ENCODE measurements at regions not wholly inside any gene's neighbourhood (a gene's known extent, or its start where the extent isn't known, plus 50 kb on each side); places are given as distances from the start of the nearest gene placed in this dataset.

DNA sequence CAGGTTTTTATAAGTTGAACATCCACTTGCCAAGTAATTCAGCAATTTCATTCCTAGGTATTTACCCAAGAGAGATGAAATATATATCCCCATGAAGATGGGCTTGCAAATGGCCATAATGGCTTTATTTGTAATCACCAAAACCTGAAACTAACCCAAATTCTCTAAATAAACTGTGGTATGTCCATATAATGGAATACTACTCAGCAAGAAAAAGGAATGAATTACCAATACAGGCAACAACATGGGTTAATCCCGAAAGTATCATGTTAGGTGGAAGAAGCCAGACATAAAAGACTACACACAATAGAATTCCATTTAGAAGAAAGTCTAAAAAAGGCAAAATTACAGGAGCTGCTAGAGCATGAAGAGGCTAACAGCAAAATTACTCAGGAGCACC lies 101.4 kb upstream of the PPP2R2D start:
- no peak for DNase-seq (ENCODE audit: low read depth)

DNA sequence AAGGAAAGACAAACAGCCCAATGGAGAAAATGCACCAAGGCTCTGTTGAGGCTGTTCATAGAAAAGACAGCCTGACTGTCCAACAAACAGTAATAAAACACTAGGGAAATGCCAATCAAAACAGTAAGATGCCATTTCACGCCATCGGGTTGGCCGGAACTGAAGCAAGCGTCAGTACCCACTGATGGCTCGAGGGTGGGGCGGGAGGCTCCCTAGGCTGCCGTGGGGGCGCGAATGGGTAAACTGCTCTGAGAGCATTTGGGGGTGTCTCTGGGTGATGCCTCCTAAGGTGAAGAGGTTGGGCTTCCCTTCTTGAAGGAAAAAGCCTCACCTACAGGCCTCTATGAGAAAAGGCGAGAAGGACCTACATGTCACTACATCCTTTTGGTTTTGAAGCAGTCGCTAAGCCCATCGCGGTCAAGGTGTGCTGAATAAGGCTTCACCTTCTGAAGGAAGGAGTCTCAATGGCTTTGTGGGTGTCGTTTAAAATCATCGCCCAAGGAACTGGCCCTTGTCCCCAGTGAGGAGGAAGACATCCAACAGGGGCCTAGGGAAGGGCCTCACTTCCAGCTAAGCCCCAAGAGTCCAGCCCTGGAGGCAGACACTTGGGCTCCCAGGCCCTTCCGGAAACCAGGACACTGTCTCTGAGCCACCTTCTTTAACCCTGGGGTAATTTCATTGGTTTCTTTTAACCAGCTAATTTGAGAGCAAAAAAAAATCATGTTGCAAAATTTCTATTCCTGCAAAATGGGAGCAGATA lies 98.5 kb upstream of the PPP2R2D start:
- no peak for DNase-seq (ENCODE audit: low read depth)

DNA sequence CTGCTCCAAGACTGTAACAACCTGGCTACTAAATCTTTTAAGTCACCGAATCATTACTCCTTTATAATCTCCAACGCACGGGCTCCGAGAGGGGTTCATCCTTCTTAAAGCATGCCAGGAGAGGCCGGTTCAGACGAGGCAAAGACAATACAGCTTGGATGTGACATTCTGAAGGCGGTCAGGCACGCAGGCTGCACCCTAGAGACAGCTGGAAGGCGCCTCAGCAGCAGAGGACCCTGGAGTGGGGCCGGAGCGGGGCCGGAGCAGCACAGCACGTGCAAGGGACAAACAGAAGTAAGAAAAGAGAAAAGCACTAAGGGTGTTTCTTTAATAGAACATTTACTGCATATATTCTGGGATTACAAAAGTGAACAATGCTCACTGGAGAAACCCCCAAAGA lies 97.8 kb upstream of the PPP2R2D start:
- no peak for DNase-seq (ENCODE audit: low read depth)

DNA sequence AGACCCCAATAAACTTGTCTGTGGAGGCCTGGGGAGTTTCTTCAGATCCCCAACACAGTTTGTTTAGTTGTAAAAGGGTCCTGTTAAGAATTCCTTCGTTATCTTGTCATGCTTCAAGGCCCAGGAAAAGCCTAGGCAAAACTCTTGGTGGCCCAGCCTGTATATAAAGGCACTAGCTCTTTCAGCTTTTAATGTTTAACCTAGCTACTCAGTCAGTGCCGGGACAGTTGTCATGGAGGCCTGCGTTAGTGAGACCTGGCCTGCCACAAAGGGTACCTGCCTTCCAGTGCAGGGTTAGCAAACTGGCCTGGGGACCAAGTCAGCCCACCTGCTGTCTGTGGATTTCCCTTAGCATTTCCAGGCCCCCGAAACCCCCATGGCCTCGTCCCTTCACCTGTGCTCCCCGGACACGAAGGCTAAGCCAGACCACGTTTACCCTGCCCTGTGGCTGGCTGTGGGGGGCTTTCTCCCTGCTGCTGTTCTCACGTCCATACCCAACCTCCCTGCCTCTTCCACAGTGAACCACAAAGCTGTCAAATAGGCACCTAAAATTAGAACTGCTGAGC lies 96.9 kb upstream of the PPP2R2D start:
- no peak for DNase-seq (ENCODE audit: low read depth)

DNA sequence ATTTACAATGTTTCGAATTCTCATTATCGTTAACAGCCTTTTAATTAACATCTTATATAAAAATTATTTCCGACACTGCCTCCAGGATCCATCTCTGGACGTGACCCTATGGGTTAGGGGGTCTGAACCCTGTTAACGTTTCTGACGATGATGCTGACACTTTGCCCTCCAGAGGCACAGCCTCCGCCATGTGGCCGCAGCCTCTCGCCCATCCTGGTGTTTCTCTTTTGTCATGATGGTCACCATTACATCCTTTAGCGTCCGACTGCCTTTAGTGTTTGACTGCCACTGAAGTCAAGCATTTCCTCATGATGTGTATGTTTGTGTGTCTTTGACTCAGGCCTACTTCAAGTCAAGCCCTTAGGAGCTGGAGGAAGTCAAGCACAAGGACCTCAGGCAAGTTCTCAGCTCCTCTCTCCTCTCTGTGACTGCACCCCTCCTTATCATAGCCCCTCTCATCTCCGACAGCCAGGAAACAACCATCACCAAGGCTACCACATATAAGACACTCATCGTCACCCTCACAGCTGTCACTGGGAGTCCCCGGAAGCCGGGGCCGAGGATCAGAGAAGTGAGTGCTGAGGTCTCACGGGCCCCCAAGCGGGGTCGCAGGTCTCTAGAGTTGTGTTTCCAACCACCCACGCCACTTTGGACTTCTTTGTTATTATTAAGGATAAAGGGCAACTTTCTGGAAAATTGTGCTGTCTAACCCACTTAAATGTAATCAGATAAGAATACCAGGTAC lies 96.1 kb upstream of the PPP2R2D start:
- no peak for DNase-seq (ENCODE audit: low read depth)

DNA sequence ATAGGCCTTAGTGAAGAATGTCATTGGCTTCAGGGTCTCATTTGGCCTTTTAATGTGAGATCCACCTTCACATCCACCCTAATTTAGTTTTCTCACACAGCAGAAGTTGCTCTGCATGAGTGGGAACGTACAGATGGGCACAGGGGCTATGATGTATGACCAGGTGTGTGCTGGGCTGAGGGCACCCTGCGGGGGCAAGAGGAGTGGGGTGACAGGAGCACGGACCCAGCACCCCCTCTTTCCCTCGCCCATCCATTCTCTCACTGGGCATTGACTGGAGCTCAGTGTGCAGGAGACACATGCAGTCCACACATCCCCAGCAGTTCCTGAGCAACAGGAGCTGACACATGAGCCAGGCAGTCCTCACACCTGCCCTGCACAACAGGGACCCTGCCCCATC lies 95.1 kb upstream of the PPP2R2D start:
- no peak for DNase-seq (ENCODE audit: low read depth)

DNA sequence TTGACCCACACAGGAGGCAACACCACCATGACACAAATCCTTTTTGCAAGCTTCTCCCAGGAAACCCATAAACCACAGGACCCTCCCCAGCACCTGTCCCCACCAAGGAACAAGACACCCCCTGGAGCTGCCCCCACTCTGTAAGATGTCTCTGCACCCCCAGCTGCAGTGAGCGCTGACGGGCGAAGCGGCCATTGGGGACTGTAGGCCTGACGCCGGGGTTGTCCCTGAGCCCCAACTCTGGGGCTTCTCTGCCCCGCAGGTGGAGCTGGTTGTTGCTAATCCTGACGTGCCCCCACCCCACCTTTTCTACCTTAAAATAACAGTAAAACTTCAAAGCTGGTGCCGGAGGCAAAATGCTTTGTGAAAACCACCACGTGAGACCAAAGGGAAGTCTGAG lies 94.7 kb upstream of the PPP2R2D start:
- no peak for DNase-seq (ENCODE audit: low read depth)

DNA sequence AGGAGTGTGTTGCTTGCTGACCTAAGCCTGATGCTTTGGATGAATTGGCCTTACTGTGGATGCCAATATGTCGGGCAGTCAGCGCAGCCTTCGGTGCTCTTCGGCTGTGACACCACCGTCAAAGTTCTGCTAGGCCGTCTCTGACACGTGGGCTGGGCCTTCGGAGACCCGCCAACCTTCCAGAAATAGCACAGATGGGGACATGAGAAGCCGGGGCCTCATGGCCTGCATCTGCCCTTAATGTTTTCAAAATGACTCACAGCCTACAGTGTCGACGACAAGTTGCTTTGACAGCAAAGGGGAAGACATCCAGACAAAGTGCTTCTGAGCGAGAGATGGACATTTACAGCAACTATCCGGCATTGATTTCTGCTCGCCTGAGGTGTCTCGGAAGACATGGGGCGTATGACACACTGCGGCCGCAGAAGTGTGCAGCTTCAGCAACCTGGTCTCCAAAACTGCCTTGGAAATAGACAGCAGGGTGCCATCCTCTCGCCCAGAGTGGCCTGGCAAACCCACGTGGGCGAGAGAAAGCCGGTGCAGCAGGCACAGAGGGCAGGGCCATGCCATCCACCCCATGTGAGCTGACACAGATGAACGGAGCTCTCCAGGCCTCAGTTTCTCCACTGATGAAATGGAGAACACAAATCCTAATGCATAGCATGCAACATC lies 94.0 kb upstream of the PPP2R2D start:
- no peak for DNase-seq (ENCODE audit: low read depth)

DNA sequence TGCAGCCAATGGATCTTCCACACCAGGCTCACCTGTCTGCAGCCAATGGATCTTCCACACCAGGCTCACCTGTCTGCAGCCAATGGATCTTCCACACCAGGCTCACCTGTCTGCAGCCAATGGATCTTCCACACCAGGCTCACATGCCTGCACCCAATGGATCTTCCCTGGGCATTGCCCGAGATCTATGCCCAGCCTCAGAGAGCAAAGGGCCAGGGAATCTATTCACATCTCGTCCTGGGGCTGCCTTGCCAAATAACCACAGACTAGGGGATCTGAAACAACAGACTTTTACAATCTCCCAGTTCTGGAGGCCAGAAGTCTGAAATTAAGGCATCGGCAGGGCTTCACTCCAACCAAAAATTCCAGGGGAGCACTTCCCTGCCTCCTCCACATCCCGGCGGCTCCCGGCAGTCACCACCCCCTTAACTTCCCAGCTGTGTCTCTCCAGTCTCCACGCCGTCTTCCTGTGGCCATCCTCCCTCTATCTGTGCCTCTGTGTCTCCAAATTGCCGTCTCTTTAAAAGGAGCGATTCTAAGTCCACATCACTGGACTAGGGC lies 92.4 kb upstream of the PPP2R2D start:
- DNase-seq (ENCODE audit: low read depth) = no peak

DNA sequence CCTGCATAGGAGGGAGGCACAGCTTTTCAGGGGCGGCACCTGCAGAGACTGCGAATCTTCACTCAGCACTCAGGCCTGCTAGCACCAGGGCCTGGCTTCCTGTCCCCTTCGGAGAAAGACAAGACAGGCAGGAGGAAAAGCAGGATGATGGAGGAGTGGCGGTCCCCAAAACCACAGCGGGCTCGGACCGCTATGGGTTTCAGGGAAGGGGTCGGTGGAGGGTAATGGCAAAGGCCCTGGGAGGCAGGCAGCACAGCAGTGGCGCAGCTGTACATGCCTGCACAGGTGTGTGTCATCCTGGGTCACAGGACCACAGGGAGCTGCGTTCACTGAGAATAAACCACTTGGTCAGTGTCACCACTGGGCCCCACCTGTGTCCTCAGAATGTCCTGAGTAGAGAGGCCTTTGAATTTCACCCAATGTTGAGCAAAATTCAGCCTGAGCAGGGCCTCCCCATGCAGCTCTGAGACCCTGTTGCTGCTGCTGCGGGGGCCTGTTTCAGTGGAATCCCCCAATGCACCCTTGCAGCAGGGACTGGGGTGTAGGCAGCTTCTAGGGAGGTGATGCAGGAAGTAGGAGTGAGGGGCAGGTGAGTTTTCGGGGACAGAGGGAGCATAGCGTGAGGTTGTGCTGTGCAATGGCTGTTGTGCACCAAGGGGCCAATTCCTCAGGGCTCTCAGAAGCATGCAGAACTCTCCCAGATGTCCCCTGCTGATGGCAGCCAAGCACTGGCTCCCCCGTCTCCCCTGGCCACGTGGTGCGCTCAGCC lies 90.6 kb upstream of the PPP2R2D start:
- DNase-seq (ENCODE audit: low read depth) = no peak

DNA sequence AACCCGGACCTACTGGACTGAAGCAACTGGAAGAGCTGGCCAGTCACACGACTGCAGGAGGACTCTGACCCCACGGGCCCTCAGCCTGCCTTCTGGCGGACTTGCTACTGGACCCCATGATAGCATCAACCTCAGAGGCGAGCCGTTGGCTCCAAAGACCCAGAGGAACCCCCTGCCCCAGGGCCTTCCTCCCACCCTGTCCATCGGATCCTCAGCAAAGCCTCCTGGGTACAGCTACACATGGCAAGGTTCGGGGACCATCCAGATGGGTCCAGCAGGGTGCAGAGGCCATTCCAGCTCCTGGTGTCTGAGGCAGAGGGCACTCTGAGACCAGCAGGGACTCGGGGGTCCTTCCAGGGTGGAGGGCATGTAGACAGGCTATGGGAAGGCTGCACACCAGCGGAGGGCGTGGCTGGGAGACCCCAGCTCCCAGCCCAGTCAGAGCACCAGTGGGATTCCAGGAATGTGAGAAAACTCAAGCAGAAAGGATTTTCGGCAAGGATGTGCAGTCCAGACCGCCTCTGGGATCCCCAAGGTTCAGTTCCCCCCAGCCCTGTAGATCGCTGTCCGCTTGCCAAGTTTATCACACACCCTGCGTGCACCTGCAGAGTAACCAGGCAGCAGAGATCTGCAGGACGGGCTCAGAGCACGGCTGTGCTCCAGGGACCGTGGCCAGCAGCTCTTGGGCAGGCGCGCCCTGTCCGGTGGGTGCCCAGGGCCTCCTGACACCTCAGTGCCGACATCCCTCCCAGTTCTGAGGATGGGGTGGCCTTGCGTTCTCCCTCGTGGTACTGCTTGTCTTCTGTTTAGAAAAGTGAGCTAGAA lies 89.8 kb upstream of the PPP2R2D start:
- DNase-seq (ENCODE audit: low read depth) = no peak

DNA sequence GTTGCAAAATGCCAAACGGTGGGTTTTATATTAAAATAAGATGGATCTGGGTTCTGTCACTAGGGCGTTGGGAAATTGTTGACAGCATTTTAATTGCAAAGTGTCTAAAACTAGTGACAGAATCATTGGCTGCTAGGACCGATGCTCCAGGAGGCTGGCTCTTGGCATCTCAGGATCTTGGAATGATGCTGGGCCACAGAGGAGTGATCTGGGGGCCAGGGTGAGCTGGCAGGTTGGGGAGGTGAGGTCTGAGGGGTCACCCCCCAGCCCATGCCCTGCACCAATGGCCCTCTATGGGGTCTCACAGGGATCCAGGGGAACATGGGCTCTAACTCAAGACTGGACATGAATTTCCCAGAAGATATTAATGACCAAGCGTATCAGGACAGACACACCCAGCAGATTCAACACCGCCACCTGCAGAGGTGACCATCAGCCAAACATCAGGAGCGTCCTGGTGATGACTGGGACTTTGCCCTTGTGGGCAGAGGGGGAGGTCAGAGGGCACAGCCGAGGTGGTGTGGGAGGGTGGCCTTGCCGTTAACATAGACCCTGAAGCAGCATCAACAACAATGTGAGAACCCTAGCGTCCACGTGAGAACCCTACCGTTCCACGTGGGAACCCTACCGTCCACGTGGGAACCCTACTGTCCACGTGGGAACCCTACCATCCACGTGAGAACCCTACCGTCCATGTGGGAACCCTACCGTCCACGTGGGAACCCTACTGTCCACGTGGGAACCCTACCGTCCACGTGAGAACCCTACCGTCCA lies 89.0 kb upstream of the PPP2R2D start:
- DNase-seq (ENCODE audit: low read depth) = no peak

DNA sequence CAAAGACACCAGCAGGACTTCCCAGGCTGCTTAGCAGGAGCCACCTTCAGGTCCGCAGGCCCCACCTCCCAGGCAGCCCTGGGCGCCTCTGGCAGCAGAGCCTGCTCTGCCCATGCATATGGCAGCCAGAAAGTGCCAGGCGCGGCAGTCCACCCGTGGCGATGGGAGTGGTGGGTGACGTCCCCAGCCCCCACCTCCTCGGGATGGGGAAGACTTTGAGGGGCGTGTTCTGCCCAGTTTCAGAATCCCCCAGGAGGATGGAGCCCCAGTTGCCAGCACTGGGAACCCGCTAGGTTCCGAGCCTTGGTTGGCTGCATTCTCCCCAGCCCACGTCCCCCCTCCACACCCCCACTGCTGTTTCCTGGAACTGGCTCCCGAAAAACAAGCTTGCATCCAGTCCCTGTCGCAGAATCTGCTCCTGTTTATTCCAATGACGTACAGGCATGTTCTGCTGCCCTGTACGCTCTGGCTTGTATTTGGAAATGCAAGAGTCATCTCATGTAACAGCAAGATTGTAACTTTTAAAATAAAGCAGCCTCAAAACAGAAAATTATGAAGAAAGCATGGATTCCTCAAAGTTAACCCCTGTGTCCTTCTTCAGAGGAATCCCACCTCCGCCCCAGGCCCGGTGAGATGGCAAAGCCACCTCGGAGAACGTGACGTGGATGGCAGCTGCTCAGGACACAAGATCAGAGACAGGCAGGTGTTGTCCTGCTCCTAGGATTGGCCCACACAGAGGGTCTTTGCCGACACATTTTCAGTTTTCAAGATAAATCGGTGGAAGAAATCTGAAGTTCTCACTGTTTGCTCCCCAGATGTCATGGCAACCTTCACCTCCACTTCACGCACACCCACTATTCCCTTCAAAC lies 87.8 kb upstream of the PPP2R2D start:
- no peak for DNase-seq (ENCODE audit: low read depth)

DNA sequence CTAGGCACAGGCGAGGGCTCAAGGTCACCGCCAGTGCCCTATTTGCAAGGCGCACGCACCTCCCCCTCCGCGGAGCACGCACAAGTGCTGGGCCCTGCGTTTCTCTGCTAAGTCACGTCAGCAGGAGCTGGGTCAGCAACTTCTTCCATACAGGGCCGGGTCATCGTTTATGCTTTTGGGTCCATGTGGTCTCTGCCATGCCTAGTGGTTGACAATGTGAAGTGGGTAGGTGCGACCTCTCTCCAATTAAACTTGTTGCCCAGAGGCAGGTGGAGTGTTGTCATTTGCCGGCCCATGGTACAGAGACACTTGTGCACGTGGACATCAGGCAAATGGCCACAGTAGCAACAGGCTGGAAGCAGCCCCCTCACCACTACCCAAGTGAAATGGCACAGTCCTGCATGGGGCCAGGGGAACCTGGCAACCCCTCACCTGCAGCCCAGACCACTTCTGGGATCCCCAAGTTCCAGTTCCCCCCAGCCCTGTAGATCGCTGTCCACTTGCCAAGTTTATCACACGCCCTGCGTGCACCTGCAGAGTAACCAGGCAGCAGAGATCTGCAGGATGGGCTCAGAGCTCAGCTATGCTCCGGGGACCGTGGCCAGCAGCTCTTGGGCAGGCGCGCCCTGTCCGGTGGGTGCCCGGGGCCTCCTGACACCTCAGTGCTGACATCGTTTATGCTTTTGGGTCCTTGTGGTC lies 86.1 kb upstream of the PPP2R2D start:
- DNase-seq (ENCODE audit: low read depth) = no peak

DNA sequence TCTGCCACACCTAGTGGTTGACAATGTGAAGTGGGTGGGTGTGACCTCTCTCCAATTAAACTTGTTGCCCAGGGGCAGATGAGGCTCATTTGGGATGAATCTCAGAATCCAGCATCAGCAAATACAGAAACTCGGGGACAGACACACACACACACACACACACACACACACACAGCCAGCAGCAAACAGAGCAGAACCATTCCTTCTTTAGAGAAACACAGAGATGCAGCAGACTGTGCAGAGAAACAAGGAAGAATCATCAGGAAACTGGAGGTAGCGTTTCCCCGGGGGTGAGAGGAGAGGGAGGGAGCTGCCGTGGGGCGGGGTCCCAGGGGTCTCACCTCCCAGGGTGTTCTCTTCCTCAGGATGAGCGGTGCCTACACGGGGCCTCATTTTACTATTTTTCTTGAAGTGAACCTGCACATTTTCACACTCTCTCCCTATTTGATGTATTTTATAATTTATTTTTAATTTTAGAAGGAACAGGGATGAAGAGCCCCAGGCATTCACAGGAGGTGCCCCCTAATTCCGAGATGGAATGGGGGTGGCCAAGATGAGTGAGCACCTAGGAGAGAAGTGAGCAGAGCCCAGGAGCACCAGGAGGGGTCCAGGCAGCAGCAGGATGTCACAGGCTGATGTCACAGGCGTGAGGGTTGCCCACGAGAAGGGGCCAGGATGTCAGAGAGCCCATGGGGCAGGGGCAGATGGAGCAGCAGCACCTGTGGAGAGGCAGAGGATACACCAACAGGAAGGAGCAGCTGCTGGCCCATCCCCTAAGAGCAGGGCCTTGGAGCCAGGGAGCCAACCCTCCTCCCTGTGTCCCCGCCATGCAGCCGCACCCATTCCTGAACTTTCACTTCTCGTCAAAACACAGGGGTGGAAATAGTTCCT lies 85.3 kb upstream of the PPP2R2D start:
- DNase-seq (ENCODE audit: low read depth) = no peak

DNA sequence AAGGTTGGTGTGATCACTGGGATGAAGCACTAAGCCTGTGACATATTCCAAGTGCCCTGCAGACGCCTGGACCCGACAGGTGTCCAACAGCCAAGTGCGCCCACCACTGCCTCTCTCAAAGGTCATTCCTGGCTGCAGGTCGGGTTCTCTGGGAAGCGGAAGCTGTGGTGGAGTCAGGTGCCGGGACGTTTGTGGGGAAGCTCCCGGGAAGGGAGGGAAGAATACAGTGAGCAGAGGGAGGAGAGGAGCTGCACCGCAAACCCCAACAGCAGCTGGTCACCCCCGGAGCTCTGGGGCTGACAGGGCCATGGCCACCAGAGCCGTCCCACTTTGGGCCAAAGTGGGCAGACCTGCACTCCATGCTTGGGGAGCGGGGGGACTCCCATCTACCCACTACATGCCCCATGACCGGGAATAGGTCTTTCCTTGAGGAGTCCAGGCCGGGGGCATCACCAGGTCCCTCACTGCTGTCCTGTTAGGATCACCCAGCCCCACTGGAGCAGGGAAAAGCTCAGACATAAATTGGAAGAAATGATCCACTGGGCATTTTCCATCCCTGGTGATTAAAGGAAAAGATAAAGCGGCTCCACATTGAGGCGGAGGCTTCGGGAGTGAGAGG lies 84.5 kb upstream of the PPP2R2D start:
- DNase-seq (ENCODE audit: low read depth) = no peak

Data from stimulated activated CD8-positive, alpha-beta memory T cell treated with anti-CD3 and anti-CD28 coated beads, Interleukin-12 subunit alpha, Interleukin-12 subunit beta, amount 100 ng/mL, for 1 hour (primary cell).